Progenitor cell of endocrine pancreas (in vitro differentiated cells): ENCODE measurements at regions not wholly inside any gene's neighbourhood (a gene's known extent, or its start where the extent isn't known, plus 50 kb on each side); places are given as distances from the start of the nearest gene placed in this dataset.
"Not testable (repeated sequence)": the region's sequence is repeated elsewhere in the genome, so short reads cannot be mapped to it uniquely, and the experiment has no call there.

Experiments
- DNase-seq: peaks from one replicate; pipeline ENCODE4 v3.0.0; 2021; ENCODE audit warnings: low spot score; ENCODE audit not compliant: unreplicated experiment
- H3K27ac Mint-ChIP-seq: 2 replicates; pipeline ENCODE4 v1.8.0; 2021; ENCODE audit warnings: mild to moderate bottlenecking, moderate library complexity, mixed read lengths
- H3K27me3 Mint-ChIP-seq: 2 replicates; pipeline ENCODE4 v1.8.0; 2021; ENCODE audit warnings: mixed read lengths
- H3K36me3 Mint-ChIP-seq: 2 replicates; pipeline ENCODE4 v1.8.0; 2022; ENCODE audit warnings: mixed read lengths; ENCODE audit not compliant: insufficient read depth
- H3K4me1 Mint-ChIP-seq: 2 replicates; pipeline ENCODE4 v1.8.0; 2021; ENCODE audit warnings: low read depth, mixed read lengths
- H3K4me3 Mint-ChIP-seq: 2 replicates; pipeline ENCODE4 v1.8.0; 2021; ENCODE audit warnings: low read depth, mild to moderate bottlenecking, moderate library complexity, mixed read lengths
- H3K9me3 Mint-ChIP-seq: 2 replicates; pipeline ENCODE4 v1.8.0; 2021; ENCODE audit warnings: low read depth, mixed read lengths
- TF ChIP-seq, protein P1 (sequence below): fragments of 200-600 bp; sonication (generic); IDR thresholded peaks from one replicate; pipeline ENCODE4 v1.5.0; 2021; ENCODE audit warnings: antibody characterized with exemption, mild to moderate bottlenecking; ENCODE audit not compliant: unreplicated experiment

GRCh38 chr22:47495110-47495509, 732.7 kb downstream of the TBC1D22A start:
- H3K36me3 Mint-ChIP-seq, result peaks cover 7% of the 10 kb centered on the region
- H3K27ac Mint-ChIP-seq, result no peak overlapping the region
- H3K4me1 Mint-ChIP-seq, result no peaks in the 10 kb centered on the region
- DNase-seq, result no peak
- peaks cover 63% of the 10 kb centered on the region for H3K9me3 Mint-ChIP-seq
- no peak overlapping the region for H3K4me3 Mint-ChIP-seq
- H3K27me3 Mint-ChIP-seq, result no peaks in the 10 kb centered on the region
- TF ChIP-seq, protein P1, sequence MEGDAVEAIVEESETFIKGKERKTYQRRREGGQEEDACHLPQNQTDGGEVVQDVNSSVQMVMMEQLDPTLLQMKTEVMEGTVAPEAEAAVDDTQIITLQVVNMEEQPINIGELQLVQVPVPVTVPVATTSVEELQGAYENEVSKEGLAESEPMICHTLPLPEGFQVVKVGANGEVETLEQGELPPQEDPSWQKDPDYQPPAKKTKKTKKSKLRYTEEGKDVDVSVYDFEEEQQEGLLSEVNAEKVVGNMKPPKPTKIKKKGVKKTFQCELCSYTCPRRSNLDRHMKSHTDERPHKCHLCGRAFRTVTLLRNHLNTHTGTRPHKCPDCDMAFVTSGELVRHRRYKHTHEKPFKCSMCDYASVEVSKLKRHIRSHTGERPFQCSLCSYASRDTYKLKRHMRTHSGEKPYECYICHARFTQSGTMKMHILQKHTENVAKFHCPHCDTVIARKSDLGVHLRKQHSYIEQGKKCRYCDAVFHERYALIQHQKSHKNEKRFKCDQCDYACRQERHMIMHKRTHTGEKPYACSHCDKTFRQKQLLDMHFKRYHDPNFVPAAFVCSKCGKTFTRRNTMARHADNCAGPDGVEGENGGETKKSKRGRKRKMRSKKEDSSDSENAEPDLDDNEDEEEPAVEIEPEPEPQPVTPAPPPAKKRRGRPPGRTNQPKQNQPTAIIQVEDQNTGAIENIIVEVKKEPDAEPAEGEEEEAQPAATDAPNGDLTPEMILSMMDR, result no peak

DNA sequence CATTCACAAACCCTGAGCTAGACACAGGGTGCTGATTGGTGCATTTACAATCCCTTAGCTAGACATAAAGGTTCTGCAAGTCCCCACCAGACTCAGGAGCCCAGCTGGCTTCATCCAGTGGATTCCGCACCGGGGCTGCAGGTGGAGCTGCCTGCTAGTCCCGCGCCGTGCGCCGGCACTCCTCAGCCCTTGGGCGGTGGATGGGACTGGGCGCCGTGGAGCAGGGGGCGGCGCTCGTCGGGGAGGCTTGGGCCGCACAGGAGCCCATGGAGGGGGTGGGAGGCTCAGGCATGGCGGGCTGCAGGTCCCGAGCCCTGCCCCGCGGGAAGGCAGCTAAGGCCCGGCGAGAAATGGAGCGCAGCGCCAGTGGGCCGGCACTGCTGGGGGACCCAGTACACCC, 725.7 kb downstream of the TBC1D22A start:
- H3K4me1 Mint-ChIP-seq, H3K4me3 Mint-ChIP-seq, H3K36me3 Mint-ChIP-seq, H3K27me3 Mint-ChIP-seq, H3K27ac Mint-ChIP-seq, DNase-seq: not testable (repeated sequence)
- peaks cover 64% of the 10 kb centered on the region for H3K9me3 Mint-ChIP-seq

- TF ChIP-seq, protein P1, result no peak
- peaks cover 63% of the 10 kb centered on the region for H3K9me3 Mint-ChIP-seq
- peaks cover 1% of the 10 kb centered on the region for H3K36me3 Mint-ChIP-seq
- H3K4me3 Mint-ChIP-seq, result no peak overlapping the region
- no peaks in the 10 kb centered on the region for H3K27me3 Mint-ChIP-seq
- no peak for DNase-seq
- H3K4me1 Mint-ChIP-seq, result no peaks in the 10 kb centered on the region
- no peak overlapping the region for H3K27ac Mint-ChIP-seq
These were observed 724.3 kb downstream of the TBC1D22A start for GRCh38 chr22:47486569-47487312.

DNA sequence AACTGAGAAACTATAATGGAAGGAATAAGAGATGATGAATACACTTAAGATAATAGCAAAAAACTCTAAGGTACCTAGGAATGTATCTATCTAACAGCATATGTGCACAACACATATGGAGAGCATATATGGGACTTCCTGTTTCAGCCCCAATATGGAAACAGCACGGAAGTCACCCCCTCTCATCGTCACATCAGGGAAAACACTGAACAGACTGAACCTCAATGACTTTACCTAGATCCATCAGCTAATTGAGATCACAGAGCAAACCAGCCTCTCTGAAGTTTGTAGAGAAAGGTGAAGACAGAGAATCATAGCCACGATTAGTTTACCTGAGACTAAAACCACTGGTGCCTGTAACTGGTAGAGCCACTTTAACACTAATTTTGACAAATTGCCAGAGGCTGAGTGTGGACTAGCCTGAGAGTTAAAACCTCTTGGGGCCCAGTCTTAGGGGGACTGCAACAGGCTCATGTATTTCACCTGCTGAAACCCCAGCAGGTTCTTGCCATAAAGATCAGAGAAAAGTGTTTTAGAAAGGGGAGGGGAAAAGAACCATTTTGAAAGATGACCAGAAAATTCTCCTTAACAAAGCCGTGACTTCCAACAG, 722.6 kb downstream of the TBC1D22A start:
- H3K27me3 Mint-ChIP-seq, result no peaks in the 10 kb centered on the region
- H3K36me3 Mint-ChIP-seq, result peaks cover 1% of the 10 kb centered on the region
- peaks cover 62% of the 10 kb centered on the region for H3K9me3 Mint-ChIP-seq
- no peaks in the 10 kb centered on the region for H3K4me1 Mint-ChIP-seq
- no peak for DNase-seq
- no peak overlapping the region for H3K4me3 Mint-ChIP-seq
- H3K27ac Mint-ChIP-seq, result no peak overlapping the region
- TF ChIP-seq, protein P1, result no peak

DNA sequence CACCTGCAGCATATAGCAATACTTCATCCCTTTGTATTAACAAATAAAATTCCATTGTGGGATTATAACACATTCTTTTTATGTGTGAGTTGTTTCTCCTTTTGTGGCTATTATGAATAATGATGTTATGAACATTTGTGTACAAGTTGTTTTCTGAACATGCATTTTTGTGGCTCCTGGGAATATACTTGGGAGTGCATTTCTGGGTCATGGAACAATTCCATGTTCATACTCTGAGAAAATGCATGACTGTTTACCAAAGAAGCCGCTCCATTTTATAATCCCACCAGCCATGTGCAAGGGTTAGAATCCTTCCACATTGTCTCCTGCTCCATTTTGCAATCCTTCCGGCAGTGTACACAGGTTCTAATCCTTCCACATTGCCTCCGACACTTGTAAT, 713.8 kb downstream of the TBC1D22A start:
- H3K4me3 Mint-ChIP-seq, result no peak overlapping the region
- no peak for DNase-seq
- H3K27ac Mint-ChIP-seq, result no peak overlapping the region
- no peaks in the 10 kb centered on the region for H3K4me1 Mint-ChIP-seq
- H3K27me3 Mint-ChIP-seq, result no peaks in the 10 kb centered on the region
- H3K36me3 Mint-ChIP-seq, result peaks cover 1% of the 10 kb centered on the region
- TF ChIP-seq, protein P1, result no peak
- H3K9me3 Mint-ChIP-seq, result peaks cover 54% of the 10 kb centered on the region

- H3K9me3 Mint-ChIP-seq, result peaks cover 48% of the 10 kb centered on the region
These were observed 712.4 kb downstream of the TBC1D22A start for GRCh38 chr22:47474895-47475294.

More at GRCh38 chr22:47474895-47475294, 712.4 kb downstream of the TBC1D22A start:
- H3K4me3 Mint-ChIP-seq, result no peak overlapping the region
- no peaks in the 10 kb centered on the region for H3K27me3 Mint-ChIP-seq
- no peaks in the 10 kb centered on the region for H3K4me1 Mint-ChIP-seq
- no peak for DNase-seq
- TF ChIP-seq, protein P1, result no peak
- peaks cover 1% of the 10 kb centered on the region for H3K36me3 Mint-ChIP-seq
- no peak overlapping the region for H3K27ac Mint-ChIP-seq
